GM18870 (cell line): ENCODE measurements at regions not wholly inside any gene's neighbourhood (a gene's known extent, or its start where the extent isn't known, plus 50 kb on each side); places are given as distances from the start of the nearest gene placed in this dataset.

Experiments used
- ATAC-seq: cut with Tn5 transposase; IDR thresholded peaks from one replicate; pipeline ENCODE4 v1.9.1; 2021; ENCODE audit warnings: moderate library complexity; ENCODE audit not compliant: unreplicated experiment

GRCh38 chr4:145347684-145348083, 134.0 kb upstream of the SMAD1 start:
- no peak for ATAC-seq

GRCh38 chr4:145346081-145346480, 135.6 kb upstream of the SMAD1 start:
- no peak for ATAC-seq

- ATAC-seq, result no peak
Observed at GRCh38 chr4:145345401-145345800, 136.3 kb upstream of the SMAD1 start.

- no peak for ATAC-seq
Observed at GRCh38 chr4:145341381-145341780, 140.3 kb upstream of the SMAD1 start.

- ATAC-seq, result no peak
Observed at GRCh38 chr4:145340071-145340675, 141.5 kb upstream of the SMAD1 start.

- ATAC-seq, result no peak
Observed at GRCh38 chr4:145339075-145339725, 142.5 kb upstream of the SMAD1 start.

- no peak for ATAC-seq
Observed at GRCh38 chr4:145338568-145338967, 143.1 kb upstream of the SMAD1 start.

GRCh38 chr4:145337391-145337790, 144.3 kb upstream of the SMAD1 start:
- ATAC-seq, result no peak

- ATAC-seq, result no peak
Observed at GRCh38 chr4:145333786-145334185, 147.9 kb upstream of the SMAD1 start.

GRCh38 chr4:145326491-145326890, 146.1 kb upstream of the OTUD4 start:
- ATAC-seq, result no peak

GRCh38 chr4:145324161-145324560, 143.8 kb upstream of the OTUD4 start:
- no peak for ATAC-seq

- no peak for ATAC-seq
Observed at GRCh38 chr4:145320294-145320693, 139.9 kb upstream of the OTUD4 start.

- no peak for ATAC-seq
Observed at GRCh38 chr4:145319751-145320150, 139.4 kb upstream of the OTUD4 start.

GRCh38 chr4:145316897-145317574, 136.6 kb upstream of the OTUD4 start:
- no peak for ATAC-seq

GRCh38 chr4:145315811-145316225, 135.4 kb upstream of the OTUD4 start:
- no peak for ATAC-seq

- no peak for ATAC-seq
Observed at GRCh38 chr4:145308598-145308997, 128.2 kb upstream of the OTUD4 start.

- ATAC-seq, result no peak
Observed at GRCh38 chr4:145307763-145308430, 127.5 kb upstream of the OTUD4 start.

GRCh38 chr4:145307120-145307519, 126.7 kb upstream of the OTUD4 start:
- ATAC-seq, result no peak

- no peak for ATAC-seq
Observed at GRCh38 chr4:145302725-145303124, 122.3 kb upstream of the OTUD4 start.

GRCh38 chr4:145301386-145302080, 121.1 kb upstream of the OTUD4 start:
- ATAC-seq, result no peak

GRCh38 chr4:145299380-145300076, 119.1 kb upstream of the OTUD4 start:
- ATAC-seq, result peak; percentile 97
